Trophoblast cell (in vitro differentiated cells and primary cell): ENCODE measurements at regions not wholly inside any gene's neighbourhood (a gene's known extent, or its start where the extent isn't known, plus 50 kb on each side); places are given as distances from the start of the nearest gene placed in this dataset.

ENCODE experiments used
- DNase-seq, 2 donors: peaks; one replicate each; pipeline ENCODE4 v3.0.0-alpha.2; 2016
- H2AFZ ChIP-seq: 2 replicates; pipeline ENCODE4 v1.6.1; 2013; ENCODE audit warnings: low read length, moderate library complexity, mild to moderate bottlenecking; ENCODE audit not compliant: insufficient read depth, poor library complexity
- H2AK5ac ChIP-seq: 2 replicates; pipeline ENCODE4 v1.6.1; 2013; ENCODE audit warnings: mild to moderate bottlenecking, low read length
- H2BK120ac ChIP-seq: 2 replicates; pipeline ENCODE4 v1.6.1; 2013; ENCODE audit warnings: low read length, mild to moderate bottlenecking, moderate library complexity; ENCODE audit not compliant: insufficient read depth, poor library complexity
- H2BK12ac ChIP-seq: 2 replicates; pipeline ENCODE4 v1.6.1; 2013; ENCODE audit warnings: mild to moderate bottlenecking, low read length, moderate library complexity
- H2BK5ac ChIP-seq: 2 replicates; pipeline ENCODE4 v1.6.1; 2013; ENCODE audit warnings: low read length, low read depth, moderate library complexity, mild to moderate bottlenecking; ENCODE audit not compliant: poor library complexity
- H3K14ac ChIP-seq: 2 replicates; pipeline ENCODE4 v1.6.1; 2013; ENCODE audit warnings: mild to moderate bottlenecking, low read length
- H3K18ac ChIP-seq: 2 replicates; pipeline ENCODE4 v1.6.1; 2013; ENCODE audit warnings: mild to moderate bottlenecking, low read length
- H3K23ac ChIP-seq: 2 replicates; pipeline ENCODE4 v1.6.1; 2013; ENCODE audit warnings: low read length
- H3K27ac ChIP-seq: 2 replicates; pipeline ENCODE4 v1.5.1; 2013; ENCODE audit warnings: low read depth, mild to moderate bottlenecking, inconsistent platforms, low read length, moderate library complexity
- H3K27me3 ChIP-seq: 2 replicates; pipeline ENCODE4 v1.6.1; 2013; ENCODE audit warnings: inconsistent platforms, mild to moderate bottlenecking, low read length, moderate library complexity; ENCODE audit not compliant: insufficient read depth
- H3K36me3 ChIP-seq, 2 experiments: 1 replicate in 1 of 2; 2 replicates in 1 of 2; pipeline ENCODE4 v1.6.1; 2013; ENCODE audit warnings: low read length in 2 of 2, mild to moderate bottlenecking in 2 of 2, moderate library complexity in 1 of 2; ENCODE audit not compliant: insufficient read depth in 2 of 2, control insufficient read depth in 1 of 2
- H3K4ac ChIP-seq: 2 replicates; pipeline ENCODE4 v1.6.1; 2013; ENCODE audit warnings: low read depth, mild to moderate bottlenecking, low read length, moderate library complexity
- H3K4me1 ChIP-seq, 2 experiments: 1 replicate in 1 of 2; 2 replicates in 1 of 2; pipeline ENCODE4 v1.6.1; 2013; ENCODE audit warnings: low read length in 2 of 2, mild to moderate bottlenecking in 2 of 2, moderate library complexity in 1 of 2; ENCODE audit not compliant: insufficient read depth in 2 of 2, control insufficient read depth in 1 of 2
- H3K4me2 ChIP-seq: 2 replicates; pipeline ENCODE4 v1.6.1; 2013; ENCODE audit warnings: inconsistent platforms, mild to moderate bottlenecking, low read length, moderate library complexity
- H3K4me3 ChIP-seq: 2 replicates; pipeline ENCODE4 v1.5.1; 2013; ENCODE audit warnings: mild to moderate bottlenecking, low read depth, low read length, inconsistent platforms
- H3K79me1 ChIP-seq: one replicate; pipeline ENCODE4 v1.6.1; 2013; ENCODE audit warnings: low read length
- H3K79me2 ChIP-seq: 2 replicates; pipeline ENCODE4 v1.6.1; 2013; ENCODE audit warnings: low read length, mild to moderate bottlenecking; ENCODE audit not compliant: control insufficient read depth, insufficient read depth, poor library complexity
- H3K9ac ChIP-seq: 2 replicates; pipeline ENCODE4 v1.6.1; 2013; ENCODE audit warnings: mild to moderate bottlenecking, low read length
- H3K9me3 ChIP-seq: 2 replicates; pipeline ENCODE4 v1.6.1; 2013; ENCODE audit warnings: low read depth, mild to moderate bottlenecking, control low read depth, inconsistent platforms, low read length; ENCODE audit not compliant: insufficient read depth
- H4K12ac ChIP-seq: 2 replicates; pipeline ENCODE4 v1.6.1; 2013; ENCODE audit warnings: low read depth, mild to moderate bottlenecking, low read length, moderate library complexity
- H4K8ac ChIP-seq: 2 replicates; pipeline ENCODE4 v1.6.1; 2013; ENCODE audit warnings: low read depth, mild to moderate bottlenecking, low read length, moderate library complexity
- H4K91ac ChIP-seq: one replicate; pipeline ENCODE4 v1.6.1; 2013; ENCODE audit warnings: low read depth, mild to moderate bottlenecking, low read length, moderate library complexity
- WGBS: extraction: QIAGEN DNeasy Blood & Tissue Kit; methylation state at CpG from one replicate; pipeline ENCODE4 v1.1.7; 2013; ENCODE audit warnings: missing lambda C conversion rate; ENCODE audit not compliant: insufficient read length, insufficient coverage; ENCODE audit errors: extremely low coverage; 5-methylcytosine and 5-hydroxymethylcytosine counted together

GRCh38 chr13:80957019-80957655 is 616.2 kb upstream of the SPRY2 start:
- Histone ChIP-seq H3K27me3 (no peaks in the 10 kb centered on the region), H3K4me3 (no peak overlapping the region), H3K27ac (no peak overlapping the region), H4K12ac (no peak overlapping the region), H2BK5ac (no peak overlapping the region), H2BK120ac (no peak overlapping the region), H2AK5ac (no peak overlapping the region), H3K18ac (no peak overlapping the region), H3K14ac (no peak overlapping the region), H3K9ac (no peak overlapping the region), H3K23ac (no peak overlapping the region), H4K8ac (no peak overlapping the region), H3K9me3 (no peaks in the 10 kb centered on the region), H3K36me3 (no peaks in the 10 kb centered on the region), H2AFZ (no peak overlapping the region), H3K4ac (no peak overlapping the region), H3K4me1 (no peaks in the 10 kb centered on the region), H4K91ac (no peak overlapping the region), H3K4me2 (no peak overlapping the region), H3K79me2 (no peaks in the 10 kb centered on the region), H2BK12ac (no peak overlapping the region), H3K79me1 (no peaks in the 10 kb centered on the region)
- no peak for DNase-seq
- WGBS = no CpG with 5 or more reads among the region's 3 CpGs

- H2BK12ac ChIP-seq = no peak overlapping the region
- no peaks in the 10 kb centered on the region for H3K27me3 ChIP-seq
- no peak overlapping the region for H3K23ac ChIP-seq
- no peak overlapping the region for H2BK5ac ChIP-seq
- H3K36me3 ChIP-seq = no peaks in the 10 kb centered on the region
- no peak overlapping the region for H3K9ac ChIP-seq
- no peak overlapping the region for H4K12ac ChIP-seq
- H3K4ac ChIP-seq = no peak overlapping the region
- H3K14ac ChIP-seq = no peak overlapping the region
- no peak overlapping the region for H2AFZ ChIP-seq
- no peaks in the 10 kb centered on the region for H3K4me1 ChIP-seq
- H4K8ac ChIP-seq = no peak overlapping the region
- H3K79me2 ChIP-seq = no peaks in the 10 kb centered on the region
- H3K79me1 ChIP-seq = no peaks in the 10 kb centered on the region
- H3K4me3 ChIP-seq = no peak overlapping the region
- no peak overlapping the region for H3K27ac ChIP-seq
- H2AK5ac ChIP-seq = no peak overlapping the region
- no peak for DNase-seq
- no peak overlapping the region for H3K18ac ChIP-seq
- H3K4me2 ChIP-seq = no peak overlapping the region
- H2BK120ac ChIP-seq = no peak overlapping the region
- H4K91ac ChIP-seq = no peak overlapping the region
- H3K9me3 ChIP-seq = no peaks in the 10 kb centered on the region
Observed at GRCh38 chr13:80955501-80955900, 614.6 kb upstream of the SPRY2 start.

DNA sequence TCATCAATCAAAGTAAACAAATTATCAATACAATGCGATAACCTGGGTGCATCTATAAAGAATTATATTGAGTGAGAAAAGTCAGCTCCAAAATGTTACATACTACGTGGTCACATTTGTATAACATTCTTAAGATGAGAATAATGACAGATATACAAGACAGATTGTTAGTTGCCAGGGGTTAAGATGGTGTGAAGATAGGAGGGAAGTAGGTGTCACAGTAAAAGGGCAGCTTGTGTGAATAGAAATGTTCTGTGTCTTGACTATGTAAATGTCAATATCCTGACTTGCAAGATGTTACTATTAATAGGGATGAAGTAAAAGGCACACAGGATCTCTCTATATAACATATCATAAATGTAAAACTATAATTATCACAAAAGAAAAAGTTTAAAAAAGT is 611.2 kb upstream of the SPRY2 start:
- Histone ChIP-seq H3K9ac (no peak overlapping the region), H3K4me3 (no peak overlapping the region), H3K23ac (no peak overlapping the region), H3K27me3 (no peaks in the 10 kb centered on the region), H4K12ac (no peak overlapping the region), H2BK5ac (no peak overlapping the region), H4K91ac (no peak overlapping the region), H3K36me3 (no peaks in the 10 kb centered on the region), H3K4me2 (no peak overlapping the region), H3K79me1 (no peaks in the 10 kb centered on the region), H3K4ac (no peak overlapping the region), H4K8ac (no peak overlapping the region), H3K27ac (no peak overlapping the region), H2AFZ (no peak overlapping the region), H3K18ac (no peak overlapping the region), H2BK120ac (no peak overlapping the region), H2AK5ac (no peak overlapping the region), H3K9me3 (no peaks in the 10 kb centered on the region), H3K14ac (no peak overlapping the region), H2BK12ac (no peak overlapping the region), H3K4me1 (no peaks in the 10 kb centered on the region), H3K79me2 (no peaks in the 10 kb centered on the region)
- WGBS = no CpG with 5 or more reads among the region's 2 CpGs
- DNase-seq = no peak

GRCh38 chr13:80946008-80946802 is 605.3 kb upstream of the SPRY2 start:
- Histone ChIP-seq H3K4me1 (no peaks in the 10 kb centered on the region), H3K9ac (no peak overlapping the region), H2BK12ac (no peak overlapping the region), H3K4me2 (no peak overlapping the region), H3K23ac (no peak overlapping the region), H3K79me1 (no peaks in the 10 kb centered on the region), H3K4ac (no peak overlapping the region), H2AK5ac (no peak overlapping the region), H3K79me2 (no peaks in the 10 kb centered on the region), H4K91ac (no peak overlapping the region), H2BK5ac (no peak overlapping the region), H3K36me3 (no peaks in the 10 kb centered on the region), H3K18ac (no peak overlapping the region), H4K12ac (no peak overlapping the region), H3K4me3 (no peak overlapping the region), H3K14ac (no peak overlapping the region), H2AFZ (no peak overlapping the region), H2BK120ac (no peak overlapping the region), H3K27me3 (no peaks in the 10 kb centered on the region), H3K9me3 (no peaks in the 10 kb centered on the region), H4K8ac (no peak overlapping the region), H3K27ac (no peak overlapping the region)
- DNase-seq = no peak
- whole genome bisulfite sequencing = no CpG with 5 or more reads among the region's 4 CpGs
